ENCODE measurements at regions not wholly inside any gene's neighbourhood (a gene's known extent, or its start where the extent isn't known, plus 50 kb on each side); places are given as distances from the start of the nearest gene placed in this dataset.
"Not testable (repeated sequence)": the region's sequence is repeated elsewhere in the genome, so short reads cannot be mapped to it uniquely, and the experiment has no call there.

DNA sequence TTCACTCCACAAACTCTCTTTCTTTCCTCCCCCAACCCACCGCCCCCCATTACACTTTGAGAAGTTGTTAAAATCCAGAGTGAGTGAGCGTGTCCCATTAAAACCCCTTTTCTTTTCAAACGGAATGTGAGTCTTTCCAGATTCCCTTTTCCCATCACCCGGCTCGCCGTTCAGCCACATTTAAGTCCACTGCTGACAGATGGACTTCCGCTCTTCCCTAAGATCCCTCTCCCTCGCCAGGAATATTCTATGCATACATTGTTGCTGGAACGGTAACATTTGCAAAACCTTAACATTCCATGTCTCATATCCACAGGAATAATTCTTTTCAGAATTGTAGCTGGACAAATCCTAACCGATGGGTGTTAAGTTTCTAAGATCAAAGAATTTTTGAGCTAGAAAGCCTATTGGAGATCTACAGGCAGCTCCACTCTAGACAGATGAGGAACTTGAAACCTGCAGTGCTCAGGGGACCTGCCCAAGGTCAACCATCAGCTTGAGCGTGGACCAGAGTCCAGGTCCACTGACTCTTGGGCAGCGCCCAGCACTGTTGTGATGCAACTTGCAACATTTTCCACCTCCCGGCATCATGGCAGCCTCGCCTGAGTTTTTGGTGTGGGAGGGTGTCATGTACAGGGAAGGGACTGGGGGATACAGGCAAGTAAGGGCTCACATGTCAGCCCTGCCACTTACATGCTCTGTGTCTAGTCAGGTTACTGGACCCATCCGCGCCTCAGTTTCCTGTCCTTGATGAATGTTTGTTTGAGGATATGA lies 500.1 kb downstream of the CCDC171 start:
- DNase-seq (ENCODE audit: low read depth, low spot score), result no peak

DNA sequence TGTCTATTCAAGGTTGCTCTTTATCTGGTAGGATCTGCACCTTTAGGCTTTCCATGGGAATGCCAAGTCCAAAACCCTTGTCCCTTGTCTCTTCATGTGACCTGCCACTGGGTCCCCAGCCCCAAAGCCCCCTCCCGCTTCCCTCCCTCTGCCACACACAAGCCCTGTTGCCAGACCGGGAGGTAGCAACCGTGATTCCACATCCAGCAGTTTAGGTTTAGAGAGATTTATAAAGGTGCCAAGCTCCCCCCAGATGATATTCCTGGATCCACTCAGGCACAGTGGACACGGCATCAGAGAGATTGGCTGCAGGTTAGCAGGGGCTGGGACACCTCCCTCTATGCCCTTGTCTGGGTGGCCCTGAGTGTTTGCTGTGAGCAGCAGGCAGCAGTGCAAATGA lies 504.7 kb downstream of the CCDC171 start:
- DNase-seq (ENCODE audit: low read depth, low spot score), result no peak

- DNase-seq (ENCODE audit: low read depth, low spot score), result no peak
These were observed 505.3 kb downstream of the CCDC171 start for GRCh38 chr9:16058131-16058549.

DNA sequence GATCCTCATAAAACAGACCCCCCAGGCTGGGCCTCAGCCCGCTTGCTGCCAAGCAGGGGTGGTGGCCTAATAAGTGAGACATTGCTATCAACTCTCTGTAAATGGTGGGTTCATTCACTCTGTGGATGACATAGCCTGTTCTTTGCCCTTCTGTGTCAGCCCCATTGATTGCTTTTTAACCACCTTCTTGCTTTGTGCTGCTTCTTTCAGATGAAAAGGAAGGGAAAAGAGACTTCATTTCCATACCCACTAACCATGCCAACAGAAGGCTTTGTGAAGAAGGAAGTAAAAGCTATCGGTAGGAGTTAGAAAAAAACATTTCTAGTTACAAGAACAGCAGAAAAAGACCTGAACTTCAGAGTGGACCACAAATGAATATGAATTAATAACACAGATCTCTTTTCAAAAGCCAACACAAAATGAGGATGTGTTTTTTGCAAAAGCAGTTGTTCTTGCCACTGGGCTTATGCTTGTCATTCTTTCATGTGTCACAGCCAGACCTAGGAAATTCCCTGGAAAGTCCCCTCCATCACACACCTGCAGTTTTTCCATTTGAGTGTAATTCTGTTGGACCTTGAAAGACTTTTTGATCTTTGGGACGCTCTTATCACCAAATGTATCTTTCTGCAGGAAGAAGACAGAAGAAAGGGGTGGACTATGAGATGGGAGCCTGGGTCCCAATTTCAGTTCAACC lies 507.7 kb downstream of the CCDC171 start:
- no peak for DNase-seq (ENCODE audit: low read depth, low spot score)

GRCh38 chr9:16062542-16063240 lies 509.8 kb downstream of the CCDC171 start:
- peak; percentile 52 for DNase-seq (ENCODE audit: low read depth, low spot score)

- DNase-seq (ENCODE audit: low read depth, low spot score), result no peak
These were observed 510.4 kb downstream of the CCDC171 start for GRCh38 chr9:16063241-16063591.

- DNase-seq (ENCODE audit: low read depth, low spot score), result no peak
These were observed 511.9 kb downstream of the CCDC171 start for GRCh38 chr9:16064771-16065170.

DNA sequence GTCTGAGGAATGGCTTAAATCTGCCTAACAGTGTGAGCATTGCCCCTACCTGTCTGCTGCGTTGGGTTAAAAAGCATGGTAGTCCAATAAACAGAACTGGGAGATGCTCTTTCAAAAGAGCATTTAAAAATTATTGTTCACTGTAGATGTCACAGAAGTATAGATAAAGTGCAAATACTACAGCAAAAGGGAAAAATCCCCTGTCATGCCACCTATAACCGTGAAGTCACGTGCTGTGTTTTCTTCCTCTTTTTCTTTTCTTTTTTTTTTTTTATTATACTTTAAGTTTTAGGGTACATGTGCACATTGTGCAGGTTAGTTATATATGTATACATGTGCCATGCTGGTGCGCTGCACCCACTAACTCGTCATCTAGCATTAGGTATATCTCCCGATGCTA lies 513.4 kb downstream of the CCDC171 start:
- not testable (repeated sequence) for DNase-seq (ENCODE audit: low read depth, low spot score)

GRCh38 chr9:16068476-16068875 lies 515.6 kb downstream of the CCDC171 start:
- DNase-seq (ENCODE audit: low read depth, low spot score), result no peak

DNA sequence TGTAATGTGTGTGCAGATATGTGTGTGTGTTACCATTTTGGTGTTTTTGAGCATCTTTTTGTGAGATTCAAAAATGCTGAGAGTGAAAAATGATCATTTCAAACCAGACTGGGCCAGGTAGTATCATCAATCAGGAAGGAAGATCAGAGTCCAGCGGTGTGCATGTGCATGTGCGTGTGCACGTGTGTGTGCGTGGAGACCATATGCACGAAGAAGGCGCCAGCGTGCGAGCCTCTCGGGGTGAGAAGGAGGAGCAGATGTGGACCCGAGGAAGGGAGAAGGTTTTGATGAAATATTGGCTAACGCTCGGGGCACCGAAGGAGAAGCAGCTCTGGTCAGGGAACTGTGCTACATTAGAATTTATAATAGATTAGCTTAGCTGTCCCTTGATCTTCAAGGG lies 516.4 kb downstream of the CCDC171 start:
- DNase-seq (ENCODE audit: low read depth, low spot score), result no peak

- DNase-seq (ENCODE audit: low read depth, low spot score), result no peak
These were observed 517.0 kb downstream of the CCDC171 start for GRCh38 chr9:16069671-16070454.

- DNase-seq (ENCODE audit: low read depth, low spot score), result no peak
These were observed 517.8 kb downstream of the CCDC171 start for GRCh38 chr9:16070455-16071145.

DNA sequence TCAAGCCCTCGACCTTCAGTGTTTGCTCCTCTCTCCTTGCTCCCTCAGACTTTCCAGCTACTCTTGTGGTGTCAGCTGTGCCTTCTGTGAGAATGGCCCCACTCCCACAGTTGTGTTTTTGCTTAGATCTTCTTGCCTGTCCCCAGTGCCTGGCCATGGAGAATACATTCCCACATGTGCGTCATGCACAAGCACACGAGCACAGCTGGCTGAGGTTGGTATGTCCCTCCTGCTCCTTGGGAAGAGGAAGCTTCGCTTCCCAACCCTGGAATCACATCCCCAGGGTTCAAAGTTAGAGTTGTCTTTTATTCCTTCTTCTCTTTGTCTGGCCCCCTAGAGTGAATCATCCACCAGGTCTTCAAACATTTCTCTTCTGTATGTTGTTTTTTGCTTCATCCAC lies 518.6 kb downstream of the CCDC171 start:
- DNase-seq (ENCODE audit: low read depth, low spot score), result no peak

- DNase-seq (ENCODE audit: low read depth, low spot score), result no peak
These were observed 522.1 kb downstream of the CCDC171 start for GRCh38 chr9:16074963-16075362.

DNA sequence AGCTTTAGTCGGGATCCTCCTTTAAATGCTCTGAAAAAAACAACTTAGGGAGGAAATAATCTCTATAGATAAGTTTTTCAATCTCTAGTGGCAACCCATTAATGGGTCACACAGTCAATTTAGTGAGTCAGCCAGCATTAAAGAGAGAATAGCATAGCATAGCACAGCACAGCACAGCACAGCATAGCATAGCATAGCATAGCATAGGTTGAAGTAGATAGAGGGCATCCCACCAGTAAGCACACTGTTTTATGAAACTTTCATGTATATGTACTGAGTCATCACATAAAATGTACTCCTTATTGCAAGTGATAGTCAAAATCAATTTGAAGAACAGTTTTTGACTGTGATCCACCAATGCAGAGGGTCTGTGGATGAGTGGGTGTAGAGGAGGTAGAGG lies 522.9 kb downstream of the CCDC171 start:
- DNase-seq (ENCODE audit: low read depth, low spot score), result no peak

GRCh38 chr9:16076511-16076910 lies 523.7 kb downstream of the CCDC171 start:
- DNase-seq (ENCODE audit: low read depth, low spot score), result no peak

DNA sequence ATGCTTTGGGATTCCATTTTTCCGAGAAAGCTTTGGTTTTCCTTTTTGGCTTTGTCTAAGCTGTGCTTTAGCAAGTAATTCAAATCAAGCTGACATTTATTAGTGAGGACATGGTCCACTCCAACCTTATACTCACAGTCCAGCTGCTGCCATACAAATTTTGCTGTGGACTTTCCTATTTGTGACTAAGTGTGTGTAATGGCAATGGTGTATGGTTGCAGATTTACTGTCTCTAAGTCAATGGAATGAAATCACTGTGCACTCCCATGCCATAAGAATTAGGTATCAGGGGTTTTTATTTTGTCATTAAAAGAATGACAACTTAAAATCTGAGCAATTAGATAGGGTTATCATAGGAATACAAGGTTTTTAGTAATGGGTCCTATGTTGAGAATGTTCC lies 530.0 kb downstream of the CCDC171 start:
- DNase-seq (ENCODE audit: low read depth, low spot score), result no peak

- no peak for DNase-seq (ENCODE audit: low read depth, low spot score)
These were observed 532.4 kb downstream of the CCDC171 start for GRCh38 chr9:16085167-16085726.

- no peak for DNase-seq (ENCODE audit: low read depth, low spot score)
These were observed 538.2 kb downstream of the CCDC171 start for GRCh38 chr9:16090907-16091629.

All from brain pericyte (primary cell).